GM18868 (cell line): ENCODE measurements at regions not wholly inside any gene's neighbourhood (a gene's known extent, or its start where the extent isn't known, plus 50 kb on each side); places are given as distances from the start of the nearest gene placed in this dataset.
"Not testable (repeated sequence)": the region's sequence is repeated elsewhere in the genome, so short reads cannot be mapped to it uniquely, and the experiment has no call there.

ENCODE experiments used
- ATAC-seq: cut with Tn5 transposase; IDR thresholded peaks from one replicate; pipeline ENCODE4 v1.9.1; 2021; ENCODE audit warnings: mild to moderate bottlenecking, moderate library complexity; ENCODE audit not compliant: unreplicated experiment

- ATAC-seq = no peak
These were observed 245.0 kb upstream of the CDH5 start for GRCh38 chr16:66121466-66121865.

- ATAC-seq = no peak
These were observed 245.8 kb upstream of the CDH5 start for GRCh38 chr16:66120656-66121055.

GRCh38 chr16:66116163-66117002, 250.1 kb upstream of the CDH5 start:
- no peak for ATAC-seq

GRCh38 chr16:66115373-66115772, 251.1 kb upstream of the CDH5 start:
- no peak for ATAC-seq

- ATAC-seq = no peak
These were observed 253.3 kb upstream of the CDH5 start for GRCh38 chr16:66113223-66113622.

- ATAC-seq = no peak
These were observed 256.8 kb upstream of the CDH5 start for GRCh38 chr16:66109677-66110076.

- no peak for ATAC-seq
These were observed 258.8 kb upstream of the CDH5 start for GRCh38 chr16:66107661-66108060.

GRCh38 chr16:66103211-66103610, 263.3 kb upstream of the CDH5 start:
- no peak for ATAC-seq

GRCh38 chr16:66099306-66099705, 267.2 kb upstream of the CDH5 start:
- no peak for ATAC-seq

- ATAC-seq = no peak
These were observed 268.7 kb upstream of the CDH5 start for GRCh38 chr16:66097751-66098150.

- no peak for ATAC-seq
These were observed 270.8 kb upstream of the CDH5 start for GRCh38 chr16:66095676-66096075.

- ATAC-seq = no peak
These were observed 273.3 kb upstream of the CDH5 start for GRCh38 chr16:66093191-66093590.

- no peak for ATAC-seq
These were observed 275.0 kb upstream of the CDH5 start for GRCh38 chr16:66091471-66091891.

- no peak for ATAC-seq
These were observed 277.8 kb upstream of the CDH5 start for GRCh38 chr16:66088681-66089080.

- ATAC-seq = no peak
These were observed 279.2 kb upstream of the CDH5 start for GRCh38 chr16:66087308-66087707.

GRCh38 chr16:66085651-66086050, 280.8 kb upstream of the CDH5 start:
- no peak for ATAC-seq

GRCh38 chr16:66084731-66085130, 281.8 kb upstream of the CDH5 start:
- not testable (repeated sequence) for ATAC-seq

- ATAC-seq = no peak
These were observed 282.2 kb upstream of the CDH5 start for GRCh38 chr16:66084306-66084705.

GRCh38 chr16:66083171-66083570, 283.3 kb upstream of the CDH5 start:
- no peak for ATAC-seq

- no peak for ATAC-seq
These were observed 284.1 kb upstream of the CDH5 start for GRCh38 chr16:66082424-66082823.

GRCh38 chr16:66081775-66082366, 284.6 kb upstream of the CDH5 start:
- ATAC-seq = no peak

GRCh38 chr16:66079671-66080334, 286.7 kb upstream of the CDH5 start:
- no peak for ATAC-seq
